ENCODE measurements at regions not wholly inside any gene's neighbourhood (a gene's known extent, or its start where the extent isn't known, plus 50 kb on each side); places are given as distances from the start of the nearest gene placed in this dataset.

- TF ChIP-seq CTCF (IDR thresholded peaks at IDR 0.05; ENCODE audit: insufficient read depth, low read length, poor library complexity, severe bottlenecking) (no peak), EZH2phosphoT487 (conservative IDR thresholded peaks at IDR 0.05; ENCODE audit: low read length) (no peak)
Measured at GRCh38 chr2:137912371-137912770, 51.9 kb upstream of the HNMT start.
